Activated CD4-positive, alpha-beta T cell treated with anti-CD3 and anti-CD28 coated beads for 36 hours (primary cell): ENCODE measurements at regions not wholly inside any gene's neighbourhood (a gene's known extent, or its start where the extent isn't known, plus 50 kb on each side); places are given as distances from the start of the nearest gene placed in this dataset.

Source experiments
- ATAC-seq: fragments of 200-7000 bp; cut with Tn5 transposase; one replicate; pipeline ENCODE4 v1.10.0; 2021; ENCODE audit warnings: mild to moderate bottlenecking, moderate library complexity
- CTCF ChIA-PET: fragments of 350-600 bp; sonication (Branson Sonifier 250); formaldehyde crosslinking; loops from one replicate; lab custom pipeline; 2021; ENCODE audit warnings: antibody characterized with exemption; lab: Charles Lee
- POLR2A ChIA-PET: fragments of 350-600 bp; sonication (Branson Sonifier 250); formaldehyde crosslinking; loops from one replicate; lab custom pipeline; 2021; ENCODE audit warnings: antibody characterized with exemption, inconsistent platforms; lab: Charles Lee
- DNase-seq: peaks from one replicate; pipeline ENCODE4 v3.0.0-alpha.2; 2020
- H3K27ac Mint-ChIP-seq: one replicate; pipeline ENCODE4 v1.8.0; 2021; ENCODE audit warnings: mixed read lengths
- H3K27me3 Mint-ChIP-seq: one replicate; pipeline ENCODE4 v1.8.0; 2021; ENCODE audit warnings: mixed read lengths
- H3K36me3 Mint-ChIP-seq: one replicate; pipeline ENCODE4 v1.8.0; 2021; ENCODE audit warnings: low read depth, mixed read lengths
- H3K4me1 Mint-ChIP-seq: one replicate; pipeline ENCODE4 v1.8.0; 2021; ENCODE audit warnings: mixed read lengths
- H3K4me3 Mint-ChIP-seq: one replicate; pipeline ENCODE4 v1.8.0; 2021; ENCODE audit warnings: mild to moderate bottlenecking, moderate library complexity, mixed read lengths
- H3K9me3 Mint-ChIP-seq: one replicate; pipeline ENCODE4 v1.8.0; 2021; ENCODE audit warnings: low read depth, mixed read lengths
- intact Hi-C, 2 experiments: fragments of 100-400 bp; cut with DNase I in 1 of 2; cut with micrococcal nuclease in 1 of 2; formaldehyde crosslinking; loops; one replicate each; pipeline versions ENCODE4 v1.14.2 to v1.15.1; 2022 to 2024; cut with DNase I, micrococcal nuclease

- peaks cover 6% of the 10 kb centered on the region for H3K9me3 Mint-ChIP-seq
Measured at GRCh38 chr6:62446647-62447316, 160.8 kb upstream of the KHDRBS2 start.

GRCh38 chr6:62445521-62445920 is 159.5 kb upstream of the KHDRBS2 start:
- Mint-ChIP-seq H3K27me3 (no peaks in the 10 kb centered on the region), H3K27ac (no peak overlapping the region), H3K4me1 (no peaks in the 10 kb centered on the region), H3K9me3 (peaks cover 11% of the 10 kb centered on the region), H3K36me3 (no peaks in the 10 kb centered on the region), H3K4me3 (no peak overlapping the region)
- DNase-seq, result no peak
- intact Hi-C loops, result no loop called here
- no peak for ATAC-seq
- POLR2A ChIA-PET, result no interaction called here
- CTCF ChIA-PET, result no interaction called here

More at GRCh38 chr6:62446647-62447316, 160.8 kb upstream of the KHDRBS2 start:
- Mint-ChIP-seq H3K4me1 (no peaks in the 10 kb centered on the region), H3K36me3 (no peaks in the 10 kb centered on the region), H3K27me3 (no peaks in the 10 kb centered on the region), H3K4me3 (no peak overlapping the region), H3K27ac (no peak overlapping the region)
- no peak for ATAC-seq
- no peak for DNase-seq
- intact Hi-C loops, result no loop called here
- POLR2A ChIA-PET, result no interaction called here
- CTCF ChIA-PET, result no interaction called here

GRCh38 chr6:62441182-62441581 is 155.2 kb upstream of the KHDRBS2 start:
- Mint-ChIP-seq H3K27me3 (no peaks in the 10 kb centered on the region), H3K4me3 (no peak overlapping the region), H3K4me1 (no peaks in the 10 kb centered on the region), H3K36me3 (no peaks in the 10 kb centered on the region), H3K9me3 (peaks cover 30% of the 10 kb centered on the region), H3K27ac (no peak overlapping the region)
- DNase-seq (no peak), ATAC-seq (no peak)
- ChIA-PET POLR2A (no interaction called here), CTCF (no interaction called here)
- intact Hi-C loops, result no loop called here

GRCh38 chr6:62429781-62430180 is 143.8 kb upstream of the KHDRBS2 start:
- Mint-ChIP-seq H3K9me3 (peaks cover 10% of the 10 kb centered on the region), H3K36me3 (no peaks in the 10 kb centered on the region), H3K4me3 (no peak overlapping the region), H3K4me1 (no peaks in the 10 kb centered on the region), H3K27me3 (no peaks in the 10 kb centered on the region), H3K27ac (no peak overlapping the region)
- CTCF ChIA-PET, result no interaction called here
- intact Hi-C loops, result no loop called here
- DNase-seq (no peak), ATAC-seq (no peak)
- POLR2A ChIA-PET, result no interaction called here

- Mint-ChIP-seq H3K4me1 (no peaks in the 10 kb centered on the region), H3K27ac (no peak overlapping the region), H3K27me3 (no peaks in the 10 kb centered on the region), H3K4me3 (no peak overlapping the region), H3K9me3 (peaks cover 22% of the 10 kb centered on the region), H3K36me3 (no peaks in the 10 kb centered on the region)
- ATAC-seq (no peak), DNase-seq (no peak)
- intact Hi-C loops, result no loop called here
- POLR2A ChIA-PET, result no interaction called here
- CTCF ChIA-PET, result no interaction called here
Measured at GRCh38 chr6:62400521-62401259, 114.7 kb upstream of the KHDRBS2 start.

GRCh38 chr6:62393608-62394007 is 107.6 kb upstream of the KHDRBS2 start:
- ChIA-PET CTCF (no interaction called here), POLR2A (no interaction called here)
- Mint-ChIP-seq H3K4me1 (no peaks in the 10 kb centered on the region), H3K9me3 (peaks cover 26% of the 10 kb centered on the region), H3K36me3 (no peaks in the 10 kb centered on the region), H3K27me3 (no peaks in the 10 kb centered on the region), H3K27ac (no peak overlapping the region), H3K4me3 (no peak overlapping the region)
- DNase-seq (no peak), ATAC-seq (no peak)
- intact Hi-C loops, result no loop called here

GRCh38 chr6:62392291-62392690 is 106.3 kb upstream of the KHDRBS2 start:
- DNase-seq (no peak), ATAC-seq (no peak)
- ChIA-PET CTCF (interaction anchor here (0.6 kb wide), 2 partner anchors 12 to 712 kb away, joined by 3 read pairs; no protein-coding TSS in a partner anchor), POLR2A (no interaction called here)
- H3K4me3 Mint-ChIP-seq, result no peak overlapping the region
- H3K4me1 Mint-ChIP-seq, result no peaks in the 10 kb centered on the region
- H3K9me3 Mint-ChIP-seq, result peaks cover 25% of the 10 kb centered on the region
- no peaks in the 10 kb centered on the region for H3K27me3 Mint-ChIP-seq
- intact Hi-C loops, result no loop called here
- H3K27ac Mint-ChIP-seq, result no peak overlapping the region
- H3K36me3 Mint-ChIP-seq, result no peaks in the 10 kb centered on the region

- ATAC-seq, result no peak
- ChIA-PET CTCF (interaction anchor here (0.6 kb wide), 2 partner anchors 13 to 711 kb away, joined by 3 read pairs; no protein-coding TSS in a partner anchor), POLR2A (no interaction called here)
- DNase-seq, result no peak
- Mint-ChIP-seq H3K27ac (no peak overlapping the region), H3K27me3 (no peaks in the 10 kb centered on the region), H3K4me1 (no peaks in the 10 kb centered on the region), H3K4me3 (no peak overlapping the region), H3K9me3 (peaks cover 22% of the 10 kb centered on the region), H3K36me3 (no peaks in the 10 kb centered on the region)
- intact Hi-C loops, result no loop called here
Measured at GRCh38 chr6:62391358-62391757, 105.3 kb upstream of the KHDRBS2 start.

- Mint-ChIP-seq H3K4me1 (no peaks in the 10 kb centered on the region), H3K4me3 (no peak overlapping the region), H3K27ac (no peak overlapping the region), H3K27me3 (no peaks in the 10 kb centered on the region), H3K9me3 (peaks cover 18% of the 10 kb centered on the region), H3K36me3 (no peaks in the 10 kb centered on the region)
- intact Hi-C loops, result no loop called here
- ChIA-PET POLR2A (no interaction called here), CTCF (no interaction called here)
- no peak for DNase-seq
- no peak for ATAC-seq
Measured at GRCh38 chr6:62390401-62390800, 104.4 kb upstream of the KHDRBS2 start.

- intact Hi-C loops, result no loop called here
- ChIA-PET POLR2A (no interaction called here), CTCF (interaction anchor here (0.8 kb wide), 1 partner anchor 210 kb away, joined by 3 read pairs; no protein-coding TSS in a partner anchor)
- peaks cover 3% of the 10 kb centered on the region for H3K9me3 Mint-ChIP-seq
- H3K4me3 Mint-ChIP-seq, result no peak overlapping the region
- H3K27ac Mint-ChIP-seq, result no peak overlapping the region
- no peaks in the 10 kb centered on the region for H3K27me3 Mint-ChIP-seq
- DNase-seq (no peak), ATAC-seq (no peak)
- no peaks in the 10 kb centered on the region for H3K4me1 Mint-ChIP-seq
- no peaks in the 10 kb centered on the region for H3K36me3 Mint-ChIP-seq
Measured at GRCh38 chr6:62371453-62372210, 85.6 kb upstream of the KHDRBS2 start.

- CTCF ChIA-PET, result interaction anchor here (0.6 kb wide), 1 partner anchor 1074 kb away, joined by 3 read pairs; no protein-coding TSS in a partner anchor
- peaks cover 2% of the 10 kb centered on the region for H3K9me3 Mint-ChIP-seq
- intact Hi-C loops, result no loop called here
- ATAC-seq (no peak), DNase-seq (no peak)
- no peaks in the 10 kb centered on the region for H3K36me3 Mint-ChIP-seq
- H3K4me1 Mint-ChIP-seq, result no peaks in the 10 kb centered on the region
- H3K27me3 Mint-ChIP-seq, result no peaks in the 10 kb centered on the region
- no peak overlapping the region for H3K27ac Mint-ChIP-seq
- no peak overlapping the region for H3K4me3 Mint-ChIP-seq
- POLR2A ChIA-PET, result no interaction called here
Measured at GRCh38 chr6:62367601-62368000, 81.6 kb upstream of the KHDRBS2 start.
